GM12891 (cell line): ENCODE measurements at regions not wholly inside any gene's neighbourhood (a gene's known extent, or its start where the extent isn't known, plus 50 kb on each side); places are given as distances from the start of the nearest gene placed in this dataset.

Experiments
- POLR2A ChIP-seq: IDR thresholded peaks from 2 replicates; pipeline ENCODE4 v1.6.1; 2011; ENCODE audit warnings: low read depth, low read length, control low read depth
- POLR2AphosphoS5 ChIP-seq: IDR thresholded peaks from 2 replicates; pipeline ENCODE4 v1.6.1; 2011; ENCODE audit warnings: low read depth, low read length, control low read depth
- SPI1 ChIP-seq: IDR thresholded peaks from 2 replicates; pipeline ENCODE4 v1.6.1; 2011; ENCODE audit warnings: low read depth, low read length, control low read depth
- TAF1 ChIP-seq: IDR thresholded peaks from 2 replicates; pipeline ENCODE4 v1.6.1; 2011; ENCODE audit warnings: low read depth, low read length, control low read depth

DNA sequence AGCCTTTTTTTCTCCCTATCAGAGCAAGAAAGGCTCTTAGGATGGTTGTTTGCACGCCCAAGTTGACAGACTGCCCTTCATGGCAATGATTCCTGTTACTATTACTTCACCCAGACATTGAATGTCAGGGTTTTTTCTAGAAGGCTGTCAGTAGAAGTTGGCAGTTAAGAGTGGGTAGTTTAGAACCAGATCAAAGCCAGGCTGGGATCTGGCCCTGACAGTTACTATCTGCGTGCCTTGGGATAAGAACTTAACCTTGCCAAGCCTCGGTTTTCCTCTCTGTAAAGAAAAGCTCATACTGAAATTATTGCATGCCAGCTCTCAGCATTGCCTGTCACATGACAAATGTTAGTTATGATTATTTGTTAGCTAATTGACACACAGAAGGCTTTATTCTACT, 58.7 kb upstream of the PPP2R5A start:
- TF ChIP-seq TAF1 (no peak), POLR2A (no peak), SPI1 (no peak), POLR2AphosphoS5 (no peak)
